ENCODE measurements at regions not wholly inside any gene's neighbourhood (a gene's known extent, or its start where the extent isn't known, plus 50 kb on each side); places are given as distances from the start of the nearest gene placed in this dataset.

DNA sequence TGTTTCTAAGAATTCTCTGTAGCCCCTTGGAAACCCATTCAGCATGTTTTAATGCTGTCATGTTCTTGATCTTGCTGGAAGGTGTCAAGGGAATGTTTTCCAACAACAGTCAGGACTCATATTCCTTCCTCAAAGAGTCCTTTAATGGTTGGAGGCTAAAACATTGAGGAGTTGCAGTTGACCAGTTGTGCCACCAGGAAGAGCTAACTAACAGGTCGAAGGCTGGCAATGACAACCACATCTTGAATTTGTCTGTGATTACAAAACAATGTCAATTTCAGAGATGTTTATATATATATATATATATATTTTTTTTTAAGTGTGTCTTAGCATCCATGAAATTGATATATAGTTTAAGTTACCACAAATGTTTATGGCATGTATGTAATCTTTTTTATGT lies 151.5 kb downstream of the INO80D start:
- TF ChIP-seq CBX3 (IDR thresholded peaks at IDR 0.05; ENCODE audit: low read depth) = no peak
- peak; percentile 42 for TF ChIP-seq RAD21 (IDR thresholded peaks at IDR 0.05; ENCODE audit: low read depth)
- no peak for TF ChIP-seq SRF (IDR thresholded peaks at IDR 0.05; ENCODE audit: low read depth)
- no peak for TF ChIP-seq FOSL1 (IDR thresholded peaks at IDR 0.05; ENCODE audit: low read depth)
- TF ChIP-seq, protein P1, sequence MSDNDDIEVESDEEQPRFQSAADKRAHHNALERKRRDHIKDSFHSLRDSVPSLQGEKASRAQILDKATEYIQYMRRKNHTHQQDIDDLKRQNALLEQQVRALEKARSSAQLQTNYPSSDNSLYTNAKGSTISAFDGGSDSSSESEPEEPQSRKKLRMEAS (IDR thresholded peaks at IDR 0.05) = no peak
- TF ChIP-seq, protein P2, sequence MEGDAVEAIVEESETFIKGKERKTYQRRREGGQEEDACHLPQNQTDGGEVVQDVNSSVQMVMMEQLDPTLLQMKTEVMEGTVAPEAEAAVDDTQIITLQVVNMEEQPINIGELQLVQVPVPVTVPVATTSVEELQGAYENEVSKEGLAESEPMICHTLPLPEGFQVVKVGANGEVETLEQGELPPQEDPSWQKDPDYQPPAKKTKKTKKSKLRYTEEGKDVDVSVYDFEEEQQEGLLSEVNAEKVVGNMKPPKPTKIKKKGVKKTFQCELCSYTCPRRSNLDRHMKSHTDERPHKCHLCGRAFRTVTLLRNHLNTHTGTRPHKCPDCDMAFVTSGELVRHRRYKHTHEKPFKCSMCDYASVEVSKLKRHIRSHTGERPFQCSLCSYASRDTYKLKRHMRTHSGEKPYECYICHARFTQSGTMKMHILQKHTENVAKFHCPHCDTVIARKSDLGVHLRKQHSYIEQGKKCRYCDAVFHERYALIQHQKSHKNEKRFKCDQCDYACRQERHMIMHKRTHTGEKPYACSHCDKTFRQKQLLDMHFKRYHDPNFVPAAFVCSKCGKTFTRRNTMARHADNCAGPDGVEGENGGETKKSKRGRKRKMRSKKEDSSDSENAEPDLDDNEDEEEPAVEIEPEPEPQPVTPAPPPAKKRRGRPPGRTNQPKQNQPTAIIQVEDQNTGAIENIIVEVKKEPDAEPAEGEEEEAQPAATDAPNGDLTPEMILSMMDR (IDR thresholded peaks at IDR 0.05 in 2 of 3, conservative IDR thresholded peaks at IDR 0.05 in 1 of 3; ENCODE audit: borderline replicate concordance in 1 of 3, insufficient read depth in 1 of 3, low read depth in 2 of 3, low read length in 2 of 3) = peak; percentile 29 to 35 (median 32); a peak in 4 of 6 replicates
- TF ChIP-seq ZFX (IDR thresholded peaks at IDR 0.05) = no peak
- H3K27me3 ChIP-seq (ENCODE audit: insufficient read depth, low read length) = 0 out of 2 replicates have a peak, but pooled peaks cover 8% of the 10 kb centered on the region
- H3K9me2 ChIP-seq (ENCODE audit: insufficient read depth) = peaks cover 4% of the 10 kb centered on the region; the same call in 1 of the 2 replicates
- POLR2A ChIA-PET = no interaction called here
- no peaks in the 10 kb centered on the region for H3K36me3 ChIP-seq (ENCODE audit: control insufficient read depth in 1 of 2, insufficient read depth in 2 of 2, low read length in 2 of 2)
- no peak overlapping the region for H2AFZ ChIP-seq (ENCODE audit: low read depth, low read length, poor library complexity, severe bottlenecking)
- no TSS peak for BruUV-seq (replicated peaks)
- H3K4me2 ChIP-seq (ENCODE audit: low read length) = no peak overlapping the region
- intact Hi-C loops (cut with micrococcal nuclease) = no loop called here
- DNase-seq (ENCODE audit: low read depth, low spot score) (peak; percentile 19), ATAC-seq (peak; percentile 69)
- RAD21 ChIA-PET (ENCODE audit: low non-redundant PET in 1 of 2, low total read pairs in 2 of 2, uncharacterized antibody in 2 of 2, unreplicated experiment in 2 of 2) = interaction anchor here in 1 of 2 experiments (0.7 kb wide), 1 partner anchor 159 kb away, joined by 3 read pairs; no protein-coding TSS in a partner anchor
- CTCF ChIA-PET = interaction anchor here (0.8 to 1.2 kb wide), 2 partner anchors 8 to 10 kb away, joined by 4 to 10 read pairs; no protein-coding TSS in a partner anchor
- H3K4me1 ChIP-seq (ENCODE audit: control insufficient read depth in 1 of 2, insufficient read depth in 2 of 2, low read length in 2 of 2) = no peaks in the 10 kb centered on the region
- no peak overlapping the region for H3K4me3 ChIP-seq (replicated peaks in 1 of 2; ENCODE audit: low read depth in 1 of 2, low read length in 2 of 2)
- H4K20me1 ChIP-seq (ENCODE audit: insufficient read depth) = no peaks in the 10 kb centered on the region
- H3K9me3 ChIP-seq (ENCODE audit: control insufficient read depth in 1 of 2, insufficient read depth in 1 of 2, low read depth in 1 of 2, low read length in 2 of 2) = no peaks in the 10 kb centered on the region
- H3K79me2 ChIP-seq (ENCODE audit: insufficient read depth, low read length) = no peaks in the 10 kb centered on the region
- no peak overlapping the region for H3K27ac ChIP-seq (ENCODE audit: low read depth, low read length)
- no peak overlapping the region for H3K9ac ChIP-seq (ENCODE audit: low read length)

DNA sequence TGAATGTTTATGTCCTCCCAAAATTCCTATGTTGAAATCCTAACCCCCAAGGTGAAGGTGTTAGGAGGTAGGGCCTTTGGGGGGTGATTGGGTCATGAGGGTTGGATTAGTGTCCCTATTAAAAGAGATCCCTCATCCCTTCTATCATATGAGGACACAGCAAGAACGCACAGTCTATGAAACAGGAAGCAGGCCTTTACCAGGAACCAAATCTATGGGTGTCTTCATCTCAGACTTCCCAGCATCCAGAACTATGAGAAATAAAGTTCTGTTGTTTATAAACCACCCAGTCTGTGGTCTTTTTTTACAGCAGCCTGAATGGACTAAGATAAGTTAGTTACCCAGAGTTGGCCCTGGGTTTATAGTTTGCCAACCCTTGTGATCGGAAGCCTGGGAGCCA lies 153.1 kb downstream of the INO80D start:
- no peaks in the 10 kb centered on the region for H3K9me3 ChIP-seq (ENCODE audit: control insufficient read depth in 1 of 2, insufficient read depth in 1 of 2, low read depth in 1 of 2, low read length in 2 of 2)
- POLR2A ChIA-PET = no interaction called here
- intact Hi-C loops (cut with micrococcal nuclease) = no loop called here
- TF ChIP-seq POLR2AphosphoS5 (IDR thresholded peaks at IDR 0.05; ENCODE audit: low read depth, low read length) (no peak), CEBPB (IDR thresholded peaks at IDR 0.05; ENCODE audit: low read depth) (no peak), EGR1 (IDR thresholded peaks at IDR 0.05; ENCODE audit: low read depth) (no peak), SRF (IDR thresholded peaks at IDR 0.05; ENCODE audit: low read depth) (no peak), JUND (IDR thresholded peaks at IDR 0.05) (no peak), YY1 (IDR thresholded peaks at IDR 0.05; ENCODE audit: extremely low read depth, insufficient replicate concordance, low read depth, low read length) (no peak), CBX3 (IDR thresholded peaks at IDR 0.05; ENCODE audit: low read depth) (no peak), EZH2phosphoT487 (IDR thresholded peaks at IDR 0.05; ENCODE audit: borderline replicate concordance) (no peak), EZH2 (IDR thresholded peaks at IDR 0.05) (no peak), ELF1 (IDR thresholded peaks at IDR 0.05; ENCODE audit: borderline replicate concordance, low read depth) (no peak)
- TF ChIP-seq, protein P3, sequence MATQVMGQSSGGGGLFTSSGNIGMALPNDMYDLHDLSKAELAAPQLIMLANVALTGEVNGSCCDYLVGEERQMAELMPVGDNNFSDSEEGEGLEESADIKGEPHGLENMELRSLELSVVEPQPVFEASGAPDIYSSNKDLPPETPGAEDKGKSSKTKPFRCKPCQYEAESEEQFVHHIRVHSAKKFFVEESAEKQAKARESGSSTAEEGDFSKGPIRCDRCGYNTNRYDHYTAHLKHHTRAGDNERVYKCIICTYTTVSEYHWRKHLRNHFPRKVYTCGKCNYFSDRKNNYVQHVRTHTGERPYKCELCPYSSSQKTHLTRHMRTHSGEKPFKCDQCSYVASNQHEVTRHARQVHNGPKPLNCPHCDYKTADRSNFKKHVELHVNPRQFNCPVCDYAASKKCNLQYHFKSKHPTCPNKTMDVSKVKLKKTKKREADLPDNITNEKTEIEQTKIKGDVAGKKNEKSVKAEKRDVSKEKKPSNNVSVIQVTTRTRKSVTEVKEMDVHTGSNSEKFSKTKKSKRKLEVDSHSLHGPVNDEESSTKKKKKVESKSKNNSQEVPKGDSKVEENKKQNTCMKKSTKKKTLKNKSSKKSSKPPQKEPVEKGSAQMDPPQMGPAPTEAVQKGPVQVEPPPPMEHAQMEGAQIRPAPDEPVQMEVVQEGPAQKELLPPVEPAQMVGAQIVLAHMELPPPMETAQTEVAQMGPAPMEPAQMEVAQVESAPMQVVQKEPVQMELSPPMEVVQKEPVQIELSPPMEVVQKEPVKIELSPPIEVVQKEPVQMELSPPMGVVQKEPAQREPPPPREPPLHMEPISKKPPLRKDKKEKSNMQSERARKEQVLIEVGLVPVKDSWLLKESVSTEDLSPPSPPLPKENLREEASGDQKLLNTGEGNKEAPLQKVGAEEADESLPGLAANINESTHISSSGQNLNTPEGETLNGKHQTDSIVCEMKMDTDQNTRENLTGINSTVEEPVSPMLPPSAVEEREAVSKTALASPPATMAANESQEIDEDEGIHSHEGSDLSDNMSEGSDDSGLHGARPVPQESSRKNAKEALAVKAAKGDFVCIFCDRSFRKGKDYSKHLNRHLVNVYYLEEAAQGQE (IDR thresholded peaks at IDR 0.05; ENCODE audit: low read depth) = no peak
- TF ChIP-seq, protein P4, sequence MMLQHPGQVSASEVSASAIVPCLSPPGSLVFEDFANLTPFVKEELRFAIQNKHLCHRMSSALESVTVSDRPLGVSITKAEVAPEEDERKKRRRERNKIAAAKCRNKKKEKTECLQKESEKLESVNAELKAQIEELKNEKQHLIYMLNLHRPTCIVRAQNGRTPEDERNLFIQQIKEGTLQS (IDR thresholded peaks at IDR 0.05) = no peak

More for the DNA sequence above, 153.1 kb downstream of the INO80D start:
- Histone ChIP-seq H3K79me2 (ENCODE audit: insufficient read depth, low read length) (no peaks in the 10 kb centered on the region), H2AFZ (ENCODE audit: low read depth, low read length, poor library complexity, severe bottlenecking) (no peak overlapping the region), H3K4me1 (ENCODE audit: control insufficient read depth in 1 of 2, insufficient read depth in 2 of 2, low read length in 2 of 2) (no peaks in the 10 kb centered on the region), H3K4me3 (replicated peaks in 1 of 2; ENCODE audit: low read depth in 1 of 2, low read length in 2 of 2) (no peak overlapping the region), H3K36me3 (ENCODE audit: control insufficient read depth in 1 of 2, insufficient read depth in 2 of 2, low read length in 2 of 2) (no peaks in the 10 kb centered on the region), H3K4me2 (ENCODE audit: low read length) (no peak overlapping the region), H3K9me2 (ENCODE audit: insufficient read depth) (peaks cover 4% of the 10 kb centered on the region; the same call in 1 of the 2 replicates), H4K20me1 (ENCODE audit: insufficient read depth) (no peaks in the 10 kb centered on the region), H3K27ac (ENCODE audit: low read depth, low read length) (no peak overlapping the region), H3K9ac (ENCODE audit: low read length) (no peak overlapping the region), H3K27me3 (ENCODE audit: insufficient read depth, low read length) (0 out of 2 replicates have a peak, but pooled peaks cover 8% of the 10 kb centered on the region)
- DNase-seq (ENCODE audit: low read depth, low spot score) (no peak), ATAC-seq (no peak)
- RAD21 ChIA-PET (ENCODE audit: low non-redundant PET in 1 of 2, low total read pairs in 2 of 2, uncharacterized antibody in 2 of 2, unreplicated experiment in 2 of 2) = no interaction called here
- no TSS peak for BruUV-seq (replicated peaks)
- CTCF ChIA-PET = no interaction called here

All from HCT116 (cell line).